ENCODE measurements at regions not wholly inside any gene's neighbourhood (a gene's known extent, or its start where the extent isn't known, plus 50 kb on each side); places are given as distances from the start of the nearest gene placed in this dataset.

GRCh38 chr2:219881851-219882250, 254.4 kb downstream of the SLC4A3 start:
- Mint-ChIP-seq H3K36me3 (ENCODE audit: low read depth) (no peaks in the 10 kb centered on the region), H3K9me3 (no peaks in the 10 kb centered on the region), H3K27me3 (ENCODE audit: low read depth) (no peaks in the 10 kb centered on the region), H3K4me1 (ENCODE audit: low read depth) (no peaks in the 10 kb centered on the region), H3K4me3 (no peak overlapping the region), H3K27ac (no peak overlapping the region)
- DNase-seq (ENCODE audit: low spot score), result no peak

- no peak for DNase-seq (ENCODE audit: low spot score)
- Mint-ChIP-seq H3K36me3 (ENCODE audit: low read depth) (no peaks in the 10 kb centered on the region), H3K27ac (no peak overlapping the region), H3K4me3 (no peak overlapping the region), H3K4me1 (ENCODE audit: low read depth) (no peaks in the 10 kb centered on the region), H3K9me3 (no peaks in the 10 kb centered on the region), H3K27me3 (ENCODE audit: low read depth) (no peaks in the 10 kb centered on the region)
Measured at GRCh38 chr2:219886615-219887014, 259.2 kb downstream of the SLC4A3 start.

DNA sequence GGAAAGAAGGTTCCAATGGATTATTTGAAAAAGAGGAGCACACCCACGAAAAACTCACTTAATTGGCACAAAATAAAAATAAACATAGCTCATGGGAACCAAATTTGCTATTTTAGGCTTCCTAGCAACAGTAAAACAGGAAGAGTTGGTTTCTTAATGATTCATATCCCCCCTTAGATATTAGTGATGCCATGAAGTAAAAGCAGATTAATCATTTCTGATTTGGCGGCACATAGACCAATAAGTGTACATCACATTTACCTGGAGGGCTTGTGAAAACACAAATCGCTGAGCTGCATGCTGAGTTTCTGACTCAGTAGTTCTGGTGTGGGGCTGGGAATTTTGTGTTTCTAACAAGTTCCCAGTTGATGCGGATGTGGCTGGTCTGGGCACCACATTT, 260.4 kb downstream of the SLC4A3 start:
- H3K4me1 Mint-ChIP-seq (ENCODE audit: low read depth), result no peaks in the 10 kb centered on the region
- H3K27me3 Mint-ChIP-seq (ENCODE audit: low read depth), result no peaks in the 10 kb centered on the region
- H3K36me3 Mint-ChIP-seq (ENCODE audit: low read depth), result no peaks in the 10 kb centered on the region
- no peaks in the 10 kb centered on the region for H3K9me3 Mint-ChIP-seq
- DNase-seq (ENCODE audit: low spot score), result no peak
- no peak overlapping the region for H3K27ac Mint-ChIP-seq
- H3K4me3 Mint-ChIP-seq, result no peak overlapping the region

- no peaks in the 10 kb centered on the region for H3K36me3 Mint-ChIP-seq (ENCODE audit: low read depth)
- no peak for DNase-seq (ENCODE audit: low spot score)
- no peak overlapping the region for H3K27ac Mint-ChIP-seq
- no peaks in the 10 kb centered on the region for H3K27me3 Mint-ChIP-seq (ENCODE audit: low read depth)
- H3K9me3 Mint-ChIP-seq, result no peaks in the 10 kb centered on the region
- H3K4me3 Mint-ChIP-seq, result no peak overlapping the region
- H3K4me1 Mint-ChIP-seq (ENCODE audit: low read depth), result no peaks in the 10 kb centered on the region
Measured at GRCh38 chr2:219893541-219893940, 266.1 kb downstream of the SLC4A3 start.

DNA sequence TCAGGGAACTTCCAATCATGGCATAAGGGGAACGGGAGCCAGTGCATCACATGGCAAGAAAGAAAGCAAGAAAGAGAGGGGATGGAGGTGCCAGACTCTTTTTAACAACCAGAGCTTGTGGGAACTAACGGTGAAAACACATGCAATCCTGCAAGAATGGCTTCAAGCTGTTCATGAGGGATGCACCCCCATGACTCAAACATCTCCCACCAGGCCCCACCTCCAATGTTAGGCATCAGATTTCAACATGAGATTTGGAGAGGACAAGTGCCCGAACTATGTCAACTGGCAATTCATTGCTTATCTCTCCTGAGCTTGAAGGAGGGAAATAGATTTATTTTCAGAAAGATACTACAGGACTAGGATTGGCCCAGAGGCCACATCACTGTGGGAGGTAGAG, 270.0 kb downstream of the SLC4A3 start:
- H3K4me3 Mint-ChIP-seq, result no peak overlapping the region
- H3K36me3 Mint-ChIP-seq (ENCODE audit: low read depth), result no peaks in the 10 kb centered on the region
- H3K27ac Mint-ChIP-seq, result no peak overlapping the region
- no peaks in the 10 kb centered on the region for H3K27me3 Mint-ChIP-seq (ENCODE audit: low read depth)
- H3K9me3 Mint-ChIP-seq, result no peaks in the 10 kb centered on the region
- H3K4me1 Mint-ChIP-seq (ENCODE audit: low read depth), result no peaks in the 10 kb centered on the region
- DNase-seq (ENCODE audit: low spot score), result no peak

DNA sequence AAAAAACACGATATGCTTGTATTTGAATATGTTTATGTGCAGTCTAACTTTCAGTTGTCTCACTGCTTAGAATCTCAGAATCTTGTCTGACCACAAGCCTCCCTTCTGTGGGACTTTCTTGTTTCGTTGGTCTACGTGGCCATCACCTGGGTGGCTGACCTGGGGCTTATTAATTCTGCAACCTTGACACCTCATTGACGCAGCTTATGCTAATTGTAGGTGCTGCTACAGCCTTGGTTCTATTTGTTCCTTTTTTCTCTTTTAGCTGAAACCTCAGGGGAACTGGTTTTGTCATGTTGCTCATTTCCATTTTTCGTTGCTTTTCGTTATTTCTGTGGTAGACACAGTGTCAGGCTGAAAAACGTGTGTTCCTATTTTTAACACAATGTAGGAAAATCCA, 273.7 kb downstream of the SLC4A3 start:
- Mint-ChIP-seq H3K36me3 (ENCODE audit: low read depth) (no peaks in the 10 kb centered on the region), H3K4me1 (ENCODE audit: low read depth) (no peaks in the 10 kb centered on the region)

DNA sequence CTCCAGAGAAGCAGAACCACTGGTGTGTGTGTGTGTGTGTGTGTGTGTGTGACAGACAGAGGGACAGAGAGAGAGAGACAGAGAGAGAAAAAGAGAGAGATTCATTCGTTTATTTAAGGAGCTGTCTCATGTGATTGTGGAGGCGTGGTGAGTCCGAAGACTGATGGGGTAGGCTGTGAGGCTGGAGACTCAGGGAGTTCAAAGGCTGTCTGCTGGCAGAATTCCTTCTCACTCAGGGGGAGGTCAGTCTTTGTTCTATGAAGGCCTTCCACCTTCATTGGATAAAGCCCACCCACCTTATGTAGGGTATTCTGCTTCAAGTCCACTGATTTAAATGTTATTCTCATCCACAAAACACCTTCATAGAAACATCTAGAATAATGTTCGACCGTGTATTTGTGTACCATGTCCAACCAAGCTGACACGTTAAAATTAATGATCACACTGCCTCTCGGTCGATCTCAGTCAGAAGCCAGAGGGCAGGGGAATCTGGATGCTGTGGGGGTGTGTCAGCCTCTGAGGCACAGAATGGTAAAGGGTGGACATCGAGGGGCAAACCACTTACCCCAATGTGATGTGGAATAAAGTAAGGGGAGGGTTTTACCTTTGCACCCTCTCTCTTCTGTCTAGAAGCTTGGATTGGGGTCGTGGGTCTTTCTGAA, 275.6 kb downstream of the SLC4A3 start:
- no peak for DNase-seq (ENCODE audit: low spot score)
- H3K27ac Mint-ChIP-seq, result no peak overlapping the region
- H3K9me3 Mint-ChIP-seq, result no peaks in the 10 kb centered on the region

More for the DNA sequence above, 273.7 kb downstream of the SLC4A3 start:
- Mint-ChIP-seq H3K9me3 (no peaks in the 10 kb centered on the region), H3K27ac (no peak overlapping the region), H3K4me3 (no peak overlapping the region), H3K27me3 (ENCODE audit: low read depth) (no peaks in the 10 kb centered on the region)
- DNase-seq (ENCODE audit: low spot score), result no peak

DNA sequence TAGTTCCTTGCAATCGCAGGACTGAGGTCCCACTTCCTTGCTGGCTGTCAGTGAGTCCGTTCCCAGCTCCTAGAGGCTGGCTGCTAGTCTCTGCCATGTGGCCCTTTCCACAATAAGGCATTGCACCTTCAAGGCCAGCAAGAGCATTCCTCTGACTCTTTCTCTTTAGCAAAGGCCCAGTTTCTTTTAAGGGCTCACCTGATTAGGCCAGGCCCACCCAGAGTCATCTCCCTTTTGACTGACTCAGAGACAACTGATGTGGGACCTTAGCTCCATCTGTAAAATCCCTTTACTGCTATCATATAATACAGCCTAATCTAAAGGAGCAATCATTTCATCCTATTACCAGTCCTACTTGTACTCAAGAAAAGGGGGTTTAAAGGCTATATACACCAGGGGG, 278.2 kb downstream of the SLC4A3 start:
- H3K27me3 Mint-ChIP-seq (ENCODE audit: low read depth), result no peaks in the 10 kb centered on the region
- DNase-seq (ENCODE audit: low spot score), result no peak
- H3K27ac Mint-ChIP-seq, result no peak overlapping the region
- H3K4me3 Mint-ChIP-seq, result no peak overlapping the region
- H3K4me1 Mint-ChIP-seq (ENCODE audit: low read depth), result no peaks in the 10 kb centered on the region
- H3K36me3 Mint-ChIP-seq (ENCODE audit: low read depth), result no peaks in the 10 kb centered on the region
- no peaks in the 10 kb centered on the region for H3K9me3 Mint-ChIP-seq

More for the DNA sequence above, 275.6 kb downstream of the SLC4A3 start:
- Mint-ChIP-seq H3K27me3 (ENCODE audit: low read depth) (no peaks in the 10 kb centered on the region), H3K4me3 (no peak overlapping the region), H3K4me1 (ENCODE audit: low read depth) (no peaks in the 10 kb centered on the region), H3K36me3 (ENCODE audit: low read depth) (no peaks in the 10 kb centered on the region)

DNA sequence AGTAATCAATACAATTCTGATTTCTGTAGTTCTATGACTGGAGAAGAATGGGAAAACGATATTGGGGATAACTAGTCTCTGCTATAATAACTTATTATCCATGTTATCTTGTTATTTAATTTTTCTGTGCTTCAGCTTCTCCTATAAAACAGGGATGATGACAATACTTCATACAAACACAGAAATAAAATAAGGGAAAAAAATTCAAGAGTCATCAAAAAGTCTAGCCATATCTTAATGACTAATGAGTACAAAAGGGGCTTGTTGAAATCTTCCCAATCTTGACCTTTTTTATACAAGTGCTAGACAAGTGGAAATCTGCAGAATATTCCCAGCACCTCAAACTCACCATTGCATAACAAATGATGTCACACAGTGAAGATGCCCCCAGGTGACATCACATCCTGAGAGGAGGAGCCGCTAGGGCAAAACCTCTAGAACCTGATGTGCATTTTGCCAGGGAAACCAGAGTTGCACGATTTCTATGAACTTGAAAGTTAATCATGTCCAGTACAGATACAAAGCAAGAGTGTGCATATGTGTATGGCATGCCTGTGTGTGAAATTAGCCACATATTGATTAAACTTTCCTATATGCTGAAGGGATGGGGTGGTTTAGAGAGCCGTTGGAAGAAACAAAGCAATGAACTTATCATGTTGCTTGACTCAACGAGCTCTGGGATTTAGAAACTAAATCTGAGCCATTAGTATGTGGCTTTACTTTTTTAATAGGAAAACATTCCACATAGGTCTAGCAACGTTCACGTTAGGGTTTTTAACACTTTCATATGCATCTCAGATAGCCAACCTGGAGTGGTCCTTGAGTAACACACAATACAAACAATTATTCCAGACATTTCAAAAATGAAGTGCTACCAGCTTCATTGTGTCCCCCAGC, 278.9 kb downstream of the SLC4A3 start:
- no peaks in the 10 kb centered on the region for H3K9me3 Mint-ChIP-seq
- no peaks in the 10 kb centered on the region for H3K27me3 Mint-ChIP-seq (ENCODE audit: low read depth)
- H3K27ac Mint-ChIP-seq, result no peak overlapping the region
- DNase-seq (ENCODE audit: low spot score), result no peak
- H3K4me3 Mint-ChIP-seq, result no peak overlapping the region
- no peaks in the 10 kb centered on the region for H3K36me3 Mint-ChIP-seq (ENCODE audit: low read depth)
- H3K4me1 Mint-ChIP-seq (ENCODE audit: low read depth), result no peaks in the 10 kb centered on the region

DNA sequence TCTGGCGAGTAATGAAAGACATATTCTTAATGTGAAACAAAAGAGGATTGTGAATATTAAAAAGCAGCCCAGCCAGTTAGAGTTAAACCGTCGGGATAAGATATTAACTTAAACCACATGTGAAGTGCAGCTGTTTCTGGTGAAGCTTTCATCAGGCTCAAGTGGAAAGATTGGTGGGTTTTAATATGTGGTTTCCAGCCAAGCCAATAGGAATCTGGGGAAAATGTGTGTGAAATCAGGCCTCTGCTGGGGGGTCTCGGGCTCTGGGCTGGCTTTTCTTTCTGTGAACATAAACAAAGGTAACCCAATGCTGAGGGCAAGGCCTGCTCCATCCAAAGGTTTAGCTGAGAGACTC, 279.6 kb downstream of the SLC4A3 start:
- Mint-ChIP-seq H3K27ac (no peak overlapping the region), H3K4me1 (ENCODE audit: low read depth) (no peaks in the 10 kb centered on the region), H3K27me3 (ENCODE audit: low read depth) (no peaks in the 10 kb centered on the region), H3K36me3 (ENCODE audit: low read depth) (no peaks in the 10 kb centered on the region), H3K9me3 (no peaks in the 10 kb centered on the region), H3K4me3 (no peak overlapping the region)
- DNase-seq (ENCODE audit: low spot score), result no peak

GRCh38 chr2:219908538-219908937, 281.1 kb downstream of the SLC4A3 start:
- no peak overlapping the region for H3K4me3 Mint-ChIP-seq
- DNase-seq (ENCODE audit: low spot score), result no peak
- no peaks in the 10 kb centered on the region for H3K9me3 Mint-ChIP-seq
- H3K27ac Mint-ChIP-seq, result no peak overlapping the region
- no peaks in the 10 kb centered on the region for H3K4me1 Mint-ChIP-seq (ENCODE audit: low read depth)
- no peaks in the 10 kb centered on the region for H3K36me3 Mint-ChIP-seq (ENCODE audit: low read depth)
- H3K27me3 Mint-ChIP-seq (ENCODE audit: low read depth), result no peaks in the 10 kb centered on the region

DNA sequence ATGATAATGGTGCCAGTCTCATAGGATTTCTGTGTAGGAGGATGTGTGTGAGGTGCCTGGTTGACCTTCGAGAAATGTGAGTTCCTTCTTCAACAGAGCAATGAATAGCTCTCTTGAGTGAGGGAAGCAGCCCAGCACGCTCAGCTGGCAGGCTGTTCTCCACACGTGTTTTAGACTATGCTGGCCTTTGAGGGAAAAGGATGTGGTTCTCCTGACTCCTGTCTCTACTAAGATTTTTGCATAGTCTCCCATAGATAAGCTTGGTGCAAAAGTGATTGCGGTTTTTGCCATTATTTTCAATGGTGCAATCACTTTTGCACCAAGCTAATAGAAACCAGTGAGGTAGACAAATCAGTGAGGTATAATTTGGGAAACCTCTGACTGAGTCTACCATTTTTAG, 284.1 kb downstream of the SLC4A3 start:
- DNase-seq (ENCODE audit: low spot score), result no peak
- Mint-ChIP-seq H3K27ac (no peak overlapping the region), H3K9me3 (no peaks in the 10 kb centered on the region), H3K4me3 (no peak overlapping the region), H3K4me1 (ENCODE audit: low read depth) (no peaks in the 10 kb centered on the region), H3K27me3 (ENCODE audit: low read depth) (no peaks in the 10 kb centered on the region), H3K36me3 (ENCODE audit: low read depth) (no peaks in the 10 kb centered on the region)

DNA sequence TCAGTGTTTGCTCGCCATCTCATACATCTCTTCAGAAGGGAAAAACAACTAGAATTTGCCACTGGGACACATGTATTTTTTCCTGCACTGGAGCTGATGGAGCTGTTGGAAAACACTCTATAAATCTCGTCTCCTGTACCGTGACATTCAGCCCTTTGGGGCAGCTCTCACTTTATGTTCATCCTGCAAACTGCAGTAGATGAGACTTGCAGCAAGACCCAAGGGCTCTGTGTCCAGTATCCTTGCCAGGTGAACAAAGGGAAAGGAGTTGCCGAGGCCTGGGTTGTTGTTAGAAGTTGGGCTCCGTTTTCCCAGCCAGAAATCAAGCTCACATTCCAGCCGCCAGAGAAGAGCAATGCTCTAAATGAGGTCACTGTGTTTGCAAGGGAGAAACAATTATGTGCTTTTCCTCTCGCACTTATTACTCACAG, 285.1 kb downstream of the SLC4A3 start:
- Mint-ChIP-seq H3K4me3 (no peak overlapping the region), H3K4me1 (ENCODE audit: low read depth) (no peaks in the 10 kb centered on the region), H3K36me3 (ENCODE audit: low read depth) (no peaks in the 10 kb centered on the region), H3K27ac (no peak overlapping the region), H3K27me3 (ENCODE audit: low read depth) (no peaks in the 10 kb centered on the region), H3K9me3 (no peaks in the 10 kb centered on the region)
- no peak for DNase-seq (ENCODE audit: low spot score)

- Mint-ChIP-seq H3K4me3 (no peak overlapping the region), H3K36me3 (ENCODE audit: low read depth) (no peaks in the 10 kb centered on the region), H3K9me3 (no peaks in the 10 kb centered on the region), H3K27me3 (ENCODE audit: low read depth) (no peaks in the 10 kb centered on the region), H3K4me1 (ENCODE audit: low read depth) (no peaks in the 10 kb centered on the region), H3K27ac (no peak overlapping the region)
- DNase-seq (ENCODE audit: low spot score), result no peak
Measured at GRCh38 chr2:219914577-219914976, 287.1 kb downstream of the SLC4A3 start.

Measured in T-helper 2 cell treated with Interferon-gamma antibody and Interleukin-4, amounts not matched to agents 5 μg/mL and 100 μg/mL, for 36 hours (primary cell).